ENCODE measurements at regions not wholly inside any gene's neighbourhood (a gene's known extent, or its start where the extent isn't known, plus 50 kb on each side); places are given as distances from the start of the nearest gene placed in this dataset.

- DNase-seq = no peak
These were observed 397.3 kb upstream of the MIR17HG start for GRCh38 chr13:90950160-90950559.

- DNase-seq = no peak
These were observed 395.8 kb upstream of the MIR17HG start for GRCh38 chr13:90951663-90952062.

- no peak for DNase-seq
These were observed 395.2 kb upstream of the MIR17HG start for GRCh38 chr13:90952326-90952725.

- DNase-seq = no peak
These were observed 392.8 kb upstream of the MIR17HG start for GRCh38 chr13:90954605-90955195.

- DNase-seq = no peak
These were observed 391.5 kb upstream of the MIR17HG start for GRCh38 chr13:90956031-90956430.

GRCh38 chr13:90958866-90959265, 388.6 kb upstream of the MIR17HG start:
- DNase-seq = no peak

GRCh38 chr13:90968166-90968904, 379.2 kb upstream of the MIR17HG start:
- no peak for DNase-seq

- no peak for DNase-seq
These were observed 373.1 kb upstream of the MIR17HG start for GRCh38 chr13:90974249-90974975.

GRCh38 chr13:90979059-90979458, 368.4 kb upstream of the MIR17HG start:
- DNase-seq = no peak

- DNase-seq = no peak
These were observed 362.7 kb upstream of the MIR17HG start for GRCh38 chr13:90984756-90985155.

- DNase-seq = no peak
These were observed 352.5 kb upstream of the MIR17HG start for GRCh38 chr13:90995001-90995400.

GRCh38 chr13:90995614-90996013, 351.9 kb upstream of the MIR17HG start:
- DNase-seq = no peak

GRCh38 chr13:90997951-90998350, 349.5 kb upstream of the MIR17HG start:
- no peak for DNase-seq

- no peak for DNase-seq
These were observed 348.1 kb upstream of the MIR17HG start for GRCh38 chr13:90999401-90999800.

GRCh38 chr13:91001371-91001770, 346.1 kb upstream of the MIR17HG start:
- no peak for DNase-seq

- no peak for DNase-seq
These were observed 332.8 kb upstream of the MIR17HG start for GRCh38 chr13:91014696-91015095.

GRCh38 chr13:91017031-91017668, 330.3 kb upstream of the MIR17HG start:
- peak; percentile 1 for DNase-seq

GRCh38 chr13:91017669-91018053, 329.8 kb upstream of the MIR17HG start:
- no peak for DNase-seq

GRCh38 chr13:91020461-91021034, 326.9 kb upstream of the MIR17HG start:
- DNase-seq = no peak

GRCh38 chr13:91024157-91024792, 323.2 kb upstream of the MIR17HG start:
- DNase-seq = no peak

- DNase-seq = no peak
These were observed 322.0 kb upstream of the MIR17HG start for GRCh38 chr13:91025442-91025841.

GRCh38 chr13:91031508-91031907, 316.0 kb upstream of the MIR17HG start:
- DNase-seq = no peak

- DNase-seq = no peak
These were observed 315.4 kb upstream of the MIR17HG start for GRCh38 chr13:91032104-91032503.

All from DMS79 (cell line).